ENCODE measurements at regions not wholly inside any gene's neighbourhood (a gene's known extent, or its start where the extent isn't known, plus 50 kb on each side); places are given as distances from the start of the nearest gene placed in this dataset.
"Not testable (repeated sequence)": the region's sequence is repeated elsewhere in the genome, so short reads cannot be mapped to it uniquely, and the experiment has no call there.

- H3K4me3 ChIP-seq (ENCODE audit: low read length); DNase-seq; H3K27ac Mint-ChIP-seq; H3K9me3 Mint-ChIP-seq; CTCF ChIA-PET; H3K36me3 ChIP-seq (ENCODE audit: insufficient read depth, low read length); H3K27me3 Mint-ChIP-seq; ATAC-seq (ENCODE audit: poor library complexity); intact Hi-C loops (cut with DNase I, micrococcal nuclease); H3K4me1 Mint-ChIP-seq (ENCODE audit: low read depth); H3K27me3 ChIP-seq (ENCODE audit: control insufficient read depth in 1 of 2, insufficient read depth in 2 of 2, low read length in 2 of 2); H3K4me3 Mint-ChIP-seq; H3K4me1 ChIP-seq (ENCODE audit: insufficient read depth, low read length); POLR2A ChIA-PET; H3K27ac ChIP-seq (ENCODE audit: low read depth in 1 of 2, low read length in 2 of 2); H3K36me3 Mint-ChIP-seq (ENCODE audit: low read depth); H3K9me3 ChIP-seq (ENCODE audit: control insufficient read depth in 1 of 2, insufficient read depth in 1 of 2, low read length in 2 of 2): not testable (repeated sequence)
These were observed 72.5 kb upstream of the CCNY start for GRCh38 chr10:35263827-35264226.

- H3K36me3 Mint-ChIP-seq (ENCODE audit: low read depth); H3K4me1 ChIP-seq (ENCODE audit: insufficient read depth, low read length); H3K27ac Mint-ChIP-seq; H3K36me3 ChIP-seq (ENCODE audit: insufficient read depth, low read length); H3K27ac ChIP-seq (ENCODE audit: low read depth in 1 of 2, low read length in 2 of 2); H3K27me3 ChIP-seq (ENCODE audit: control insufficient read depth in 1 of 2, insufficient read depth in 2 of 2, low read length in 2 of 2); H3K4me3 ChIP-seq (ENCODE audit: low read length); H3K27me3 Mint-ChIP-seq; POLR2A ChIA-PET; CTCF ChIA-PET; H3K9me3 Mint-ChIP-seq; intact Hi-C loops (cut with DNase I, micrococcal nuclease); ATAC-seq (ENCODE audit: poor library complexity); H3K4me3 Mint-ChIP-seq; H3K9me3 ChIP-seq (ENCODE audit: control insufficient read depth in 1 of 2, insufficient read depth in 1 of 2, low read length in 2 of 2); H3K4me1 Mint-ChIP-seq (ENCODE audit: low read depth); DNase-seq: not testable (repeated sequence)
These were observed 71.7 kb upstream of the CCNY start for GRCh38 chr10:35264636-35265035.

- H3K9me3 ChIP-seq (ENCODE audit: control insufficient read depth in 1 of 2, insufficient read depth in 1 of 2, low read length in 2 of 2), result no peaks in the 10 kb centered on the region
- H3K36me3 Mint-ChIP-seq (ENCODE audit: low read depth), result no peaks in the 10 kb centered on the region
- CTCF ChIA-PET, result no interaction called here
- H3K4me1 ChIP-seq (ENCODE audit: insufficient read depth, low read length), result no peaks in the 10 kb centered on the region
- no peak for DNase-seq
- no peak overlapping the region for H3K27ac Mint-ChIP-seq
- POLR2A ChIA-PET, result no interaction called here
- H3K4me1 Mint-ChIP-seq (ENCODE audit: low read depth), result peaks cover 3% of the 10 kb centered on the region
- intact Hi-C loops (cut with DNase I, micrococcal nuclease), result no loop called here
- no peaks in the 10 kb centered on the region for H3K36me3 ChIP-seq (ENCODE audit: insufficient read depth, low read length)
- H3K4me3 ChIP-seq (ENCODE audit: low read length), result no peak overlapping the region
- no peaks in the 10 kb centered on the region for H3K9me3 Mint-ChIP-seq
- H3K4me3 Mint-ChIP-seq, result no peak overlapping the region
- no peaks in the 10 kb centered on the region for H3K27me3 ChIP-seq (ENCODE audit: control insufficient read depth in 1 of 2, insufficient read depth in 2 of 2, low read length in 2 of 2)
- no peak for ATAC-seq (ENCODE audit: poor library complexity)
- no peaks in the 10 kb centered on the region for H3K27me3 Mint-ChIP-seq
- TF ChIP-seq CTCF (IDR thresholded peaks at IDR 0.05), result no peak
- no peak overlapping the region for H3K27ac ChIP-seq (ENCODE audit: low read depth in 1 of 2, low read length in 2 of 2)
These were observed 70.9 kb upstream of the CCNY start for GRCh38 chr10:35265435-35265834.

- no peak for TF ChIP-seq CTCF (IDR thresholded peaks at IDR 0.05)
- Histone ChIP-seq H3K9me3 (ENCODE audit: control insufficient read depth in 1 of 2, insufficient read depth in 1 of 2, low read length in 2 of 2) (no peaks in the 10 kb centered on the region), H3K27me3 (ENCODE audit: control insufficient read depth in 1 of 2, insufficient read depth in 2 of 2, low read length in 2 of 2) (no peaks in the 10 kb centered on the region), H3K36me3 (ENCODE audit: insufficient read depth, low read length) (no peaks in the 10 kb centered on the region), H3K4me3 (ENCODE audit: low read length) (no peak overlapping the region), H3K27ac (ENCODE audit: low read depth in 1 of 2, low read length in 2 of 2) (no peak overlapping the region), H3K4me1 (ENCODE audit: insufficient read depth, low read length) (no peaks in the 10 kb centered on the region)
- ATAC-seq (ENCODE audit: poor library complexity) (no peak), DNase-seq (no peak)
- Mint-ChIP-seq H3K27ac (no peak overlapping the region), H3K36me3 (ENCODE audit: low read depth) (no peaks in the 10 kb centered on the region), H3K27me3 (peaks cover 8% of the 10 kb centered on the region), H3K4me3 (no peak overlapping the region), H3K9me3 (no peaks in the 10 kb centered on the region), H3K4me1 (ENCODE audit: low read depth) (peaks cover 3% of the 10 kb centered on the region)
- intact Hi-C loops (cut with DNase I, micrococcal nuclease), result no loop called here
- ChIA-PET POLR2A (no interaction called here), CTCF (no interaction called here)
These were observed 68.0 kb upstream of the CCNY start for GRCh38 chr10:35268323-35268722.

Data from CD4-positive, alpha-beta T cell (primary cell).